Breast epithelium (tissue), 4 donors: ENCODE measurements at regions not wholly inside any gene's neighbourhood (a gene's known extent, or its start where the extent isn't known, plus 50 kb on each side); places are given as distances from the start of the nearest gene placed in this dataset.

ENCODE experiments used
- DNase-seq, 2 donors: peaks; one replicate each; pipeline ENCODE4 v3.0.0-alpha.2; 2019; ENCODE audit warnings: low spot score in 2 of 2
- H3K27ac ChIP-seq, 2 donors: fragments of 200-600 bp; sonication (generic) in 1 of 2; one replicate each; pipeline ENCODE4 v1.5.1; 2016 to 2019; ENCODE audit warnings: mild to moderate bottlenecking in 1 of 2
- H3K27me3 ChIP-seq, 2 donors: fragments of 200-600 bp; sonication (generic) in 1 of 2; one replicate each; pipeline versions ENCODE4 v1.5.1 to v1.6.0; 2017 to 2019; ENCODE audit warnings: control low read depth in 1 of 2, mild to moderate bottlenecking in 1 of 2
- H3K36me3 ChIP-seq: fragments of 200-600 bp; one replicate; pipeline ENCODE4 v1.5.1; 2019
- H3K4me1 ChIP-seq, 2 donors: fragments of 200-600 bp; sonication (generic); one replicate each; pipeline ENCODE4 v1.5.1; 2016 to 2019; ENCODE audit warnings: control low read depth in 1 of 2
- H3K4me3 ChIP-seq, 3 donors: fragments of 200-600 bp; sonication (generic); 1 replicate in 2 of 3; 2 replicates in 1 of 3; pipeline ENCODE4 v1.5.1; 2016 to 2019; ENCODE audit warnings: mild to moderate bottlenecking in 3 of 3, moderate library complexity in 2 of 3
- H3K9me3 ChIP-seq, 2 donors: fragments of 200-600 bp; sonication (generic) in 1 of 2; one replicate each; pipeline ENCODE4 v1.5.1; 2016 to 2019; ENCODE audit warnings: control low read depth in 1 of 2
- POLR2A ChIP-seq: fragments of 450-650 bp; IDR thresholded peaks from one replicate; pipeline ENCODE4 v1.6.1; 2016; ENCODE audit warnings: antibody characterized with exemption, mild to moderate bottlenecking, moderate library complexity
- POLR2AphosphoS5 ChIP-seq, 3 donors: sonication (generic); formaldehyde crosslinking; IDR thresholded peaks; one replicate each; pipeline ENCODE4 v1.6.1; 2017; ENCODE audit warnings: antibody characterized with exemption in 3 of 3
- intact Hi-C: fragments of 100-400 bp; cut with DNase I; formaldehyde crosslinking; loops from one replicate; pipeline ENCODE4 v1.15.1; 2023; ENCODE audit warnings: low total_unique reads
- TF ChIP-seq, protein P1 (sequence below), 3 donors: fragments of 450-650 bp; IDR thresholded peaks; one replicate each; pipeline ENCODE4 v1.5.1; 2016 to 2017; ENCODE audit warnings: antibody characterized with exemption in 3 of 3, mild to moderate bottlenecking in 3 of 3, moderate library complexity in 3 of 3

DNA sequence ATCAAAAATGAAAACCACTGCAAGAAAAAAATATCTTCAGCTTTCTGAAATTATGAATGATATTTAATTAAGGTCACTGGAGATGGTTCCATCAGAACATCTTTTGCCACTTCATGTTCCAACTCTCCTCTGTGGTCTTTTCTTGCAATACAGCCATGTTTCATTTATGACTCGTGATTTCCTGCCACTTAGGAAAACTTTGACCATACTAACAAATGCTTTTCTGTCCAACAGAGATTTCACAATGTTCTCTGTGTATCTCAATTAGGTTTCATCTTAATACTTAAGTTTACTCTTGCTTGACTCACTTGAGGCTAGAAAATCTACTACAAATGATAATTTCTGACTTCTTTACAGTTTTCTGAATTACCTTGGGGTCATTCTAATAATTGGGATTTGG is 330.9 kb downstream of the CXXC4 start:
- Histone ChIP-seq H3K4me3 (no peak overlapping the region), H3K27me3 (no peaks in the 10 kb centered on the region), H3K27ac (no peak overlapping the region), H3K4me1 (no peaks in the 10 kb centered on the region), H3K36me3 (no peaks in the 10 kb centered on the region), H3K9me3 (no peaks in the 10 kb centered on the region)
- intact Hi-C loops, result no loop called here
- TF ChIP-seq, protein P1, sequence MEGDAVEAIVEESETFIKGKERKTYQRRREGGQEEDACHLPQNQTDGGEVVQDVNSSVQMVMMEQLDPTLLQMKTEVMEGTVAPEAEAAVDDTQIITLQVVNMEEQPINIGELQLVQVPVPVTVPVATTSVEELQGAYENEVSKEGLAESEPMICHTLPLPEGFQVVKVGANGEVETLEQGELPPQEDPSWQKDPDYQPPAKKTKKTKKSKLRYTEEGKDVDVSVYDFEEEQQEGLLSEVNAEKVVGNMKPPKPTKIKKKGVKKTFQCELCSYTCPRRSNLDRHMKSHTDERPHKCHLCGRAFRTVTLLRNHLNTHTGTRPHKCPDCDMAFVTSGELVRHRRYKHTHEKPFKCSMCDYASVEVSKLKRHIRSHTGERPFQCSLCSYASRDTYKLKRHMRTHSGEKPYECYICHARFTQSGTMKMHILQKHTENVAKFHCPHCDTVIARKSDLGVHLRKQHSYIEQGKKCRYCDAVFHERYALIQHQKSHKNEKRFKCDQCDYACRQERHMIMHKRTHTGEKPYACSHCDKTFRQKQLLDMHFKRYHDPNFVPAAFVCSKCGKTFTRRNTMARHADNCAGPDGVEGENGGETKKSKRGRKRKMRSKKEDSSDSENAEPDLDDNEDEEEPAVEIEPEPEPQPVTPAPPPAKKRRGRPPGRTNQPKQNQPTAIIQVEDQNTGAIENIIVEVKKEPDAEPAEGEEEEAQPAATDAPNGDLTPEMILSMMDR (IDR thresholded peaks at IDR 0.05), result no peak
- TF ChIP-seq POLR2AphosphoS5 (IDR thresholded peaks at IDR 0.05) (no peak), POLR2A (no peak)
- no peak for DNase-seq

DNA sequence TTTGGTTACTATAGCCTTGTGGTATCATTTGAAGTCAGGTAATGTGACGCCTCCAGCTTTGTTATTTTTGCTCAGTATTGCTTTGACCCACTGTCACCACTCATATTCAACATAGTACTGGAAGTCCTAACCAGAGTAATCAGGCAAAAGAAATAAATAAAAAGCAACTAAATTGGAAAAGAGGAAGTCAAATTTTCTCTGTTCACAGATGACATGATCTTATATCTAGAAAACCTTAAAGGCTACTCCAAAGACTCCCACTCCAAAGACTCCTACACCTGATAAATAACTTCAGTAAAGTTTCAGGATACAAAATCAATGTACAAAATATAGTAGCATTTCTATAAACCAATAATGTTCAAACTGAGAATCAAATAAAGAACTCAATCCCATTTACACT is 348.6 kb downstream of the CXXC4 start:
- H3K4me3 ChIP-seq, result no peak overlapping the region
- H3K4me1 ChIP-seq, result no peaks in the 10 kb centered on the region
- no peaks in the 10 kb centered on the region for H3K27me3 ChIP-seq
- no peak for DNase-seq
- H3K27ac ChIP-seq, result no peak overlapping the region
- H3K36me3 ChIP-seq, result no peaks in the 10 kb centered on the region
- intact Hi-C loops, result no loop called here
- H3K9me3 ChIP-seq, result no peaks in the 10 kb centered on the region
- TF ChIP-seq POLR2AphosphoS5 (IDR thresholded peaks at IDR 0.05) (no peak), POLR2A (no peak)
- TF ChIP-seq, protein P1 (IDR thresholded peaks at IDR 0.05), result no peak

DNA sequence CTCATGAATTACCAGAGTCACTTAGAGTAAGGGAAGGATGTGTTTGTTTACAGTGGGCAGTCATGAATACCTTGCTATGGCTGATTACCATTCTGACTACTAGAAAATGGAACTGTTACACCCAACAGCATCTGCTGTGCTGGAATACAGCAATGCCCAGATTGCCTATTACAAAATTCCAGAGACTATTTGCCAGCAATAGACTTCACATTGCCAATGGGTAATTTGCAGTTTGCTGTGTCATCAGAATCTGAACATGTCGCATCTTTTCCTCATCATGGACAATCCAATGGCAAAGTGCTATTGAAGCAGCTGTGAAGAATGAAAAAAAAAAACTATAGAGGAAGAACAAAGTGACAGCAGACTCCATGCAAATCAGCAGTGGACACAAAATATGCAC is 356.6 kb downstream of the CXXC4 start:
- no peak for DNase-seq
- Histone ChIP-seq H3K36me3 (no peaks in the 10 kb centered on the region), H3K4me1 (no peaks in the 10 kb centered on the region), H3K27ac (no peak overlapping the region), H3K27me3 (no peaks in the 10 kb centered on the region), H3K4me3 (no peak overlapping the region), H3K9me3 (peaks cover 0 to 4% of the 10 kb centered on the region in 2 donors)
- intact Hi-C loops, result no loop called here
- TF ChIP-seq POLR2A, result no peak
- TF ChIP-seq, protein P1 (IDR thresholded peaks at IDR 0.05), result no peak
- TF ChIP-seq POLR2AphosphoS5 (IDR thresholded peaks at IDR 0.05), result no peak

DNA sequence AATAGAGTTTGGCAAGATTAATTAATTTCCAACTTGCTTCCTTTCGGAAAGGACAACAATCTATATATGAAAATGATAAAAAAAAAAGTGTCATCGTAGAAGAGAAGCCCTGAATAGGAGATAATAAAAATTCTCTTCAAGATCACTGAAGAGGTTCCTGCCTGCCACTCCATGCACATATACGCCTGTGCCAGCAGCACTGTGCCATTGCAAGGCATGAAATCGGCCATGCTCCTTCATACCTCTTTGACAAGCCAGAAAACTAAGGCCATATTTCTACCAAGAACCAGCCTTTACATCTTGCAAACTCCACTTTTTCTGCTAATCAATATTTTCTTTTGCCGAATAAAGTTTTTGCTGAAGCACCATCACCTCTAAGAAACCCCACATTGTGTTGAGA is 365.5 kb downstream of the CXXC4 start:
- intact Hi-C loops, result no loop called here
- Histone ChIP-seq H3K27me3 (no peaks in the 10 kb centered on the region), H3K9me3 (no peaks in the 10 kb centered on the region), H3K4me3 (no peak overlapping the region), H3K36me3 (no peaks in the 10 kb centered on the region), H3K4me1 (no peaks in the 10 kb centered on the region), H3K27ac (no peak overlapping the region)
- TF ChIP-seq POLR2A (no peak), POLR2AphosphoS5 (IDR thresholded peaks at IDR 0.05) (no peak)
- TF ChIP-seq, protein P1 (IDR thresholded peaks at IDR 0.05), result no peak
- DNase-seq, result no peak

DNA sequence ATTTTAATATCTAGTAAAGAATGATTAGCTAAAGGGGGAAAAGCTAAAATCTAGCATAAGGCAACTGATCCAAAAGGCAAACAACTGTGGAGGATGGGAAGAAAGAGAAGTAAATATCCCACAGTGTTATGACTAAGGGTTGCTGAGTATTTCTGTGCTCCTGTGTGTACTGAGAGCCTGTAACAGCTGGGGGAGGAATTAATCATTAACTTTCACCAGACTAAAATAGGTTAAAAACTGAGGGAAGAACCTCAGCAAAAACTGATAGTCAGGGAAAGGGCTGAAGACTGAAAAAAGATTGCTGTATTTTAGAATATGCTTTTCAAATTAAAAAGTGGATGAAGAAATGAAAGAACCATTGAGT is 365.9 kb downstream of the CXXC4 start:
- TF ChIP-seq POLR2AphosphoS5 (IDR thresholded peaks at IDR 0.05) (no peak), POLR2A (no peak)
- Histone ChIP-seq H3K27me3 (no peaks in the 10 kb centered on the region), H3K27ac (no peak overlapping the region), H3K4me1 (no peaks in the 10 kb centered on the region), H3K9me3 (no peaks in the 10 kb centered on the region), H3K36me3 (no peaks in the 10 kb centered on the region), H3K4me3 (no peak overlapping the region)
- no peak for DNase-seq
- intact Hi-C loops, result no loop called here
